Cardiac fibroblast (primary cell): ENCODE measurements at regions not wholly inside any gene's neighbourhood (a gene's known extent, or its start where the extent isn't known, plus 50 kb on each side); places are given as distances from the start of the nearest gene placed in this dataset.
A peak's percentile ranks its signal among the peaks of the same experiment; 100 is the strongest.

Experiments
- DNase-seq, 2 donors: peaks; one replicate each; pipeline versions ENCODE4 v3.0.0 to v3.0.0-alpha.2; 2010; ENCODE audit warnings: low read depth in 2 of 2
- H3K4me3 ChIP-seq, 2 donors: replicated peaks in 1 of 2; 1 replicate in 1 of 2; 2 replicates in 1 of 2; pipeline ENCODE4 v1.5.1; 2011; ENCODE audit warnings: low read depth in 2 of 2, low read length in 2 of 2, mild to moderate bottlenecking in 2 of 2, moderate library complexity in 1 of 2
- CTCF ChIP-seq: IDR thresholded peaks from one replicate; pipeline ENCODE4 v1.5.1; 2011; ENCODE audit warnings: low read depth, mild to moderate bottlenecking, low read length, inconsistent platforms

GRCh38 chr21:22516230-22516629 lies 1518.0 kb downstream of the NCAM2 start:
- no peak overlapping the region for H3K4me3 ChIP-seq
- DNase-seq = no peak
- no peak for TF ChIP-seq CTCF

GRCh38 chr21:22535630-22536029 lies 1537.4 kb downstream of the NCAM2 start:
- no peak for TF ChIP-seq CTCF
- H3K4me3 ChIP-seq = no peak overlapping the region
- no peak for DNase-seq

- DNase-seq = peak; percentile 18 to 27
- no peak overlapping the region for H3K4me3 ChIP-seq
- no peak for TF ChIP-seq CTCF
These were observed 1538.3 kb downstream of the NCAM2 start for GRCh38 chr21:22536509-22536908.

- H3K4me3 ChIP-seq = no peak overlapping the region
- no peak for DNase-seq
- TF ChIP-seq CTCF = no peak
These were observed 1546.5 kb downstream of the NCAM2 start for GRCh38 chr21:22544747-22545146.

GRCh38 chr21:22552390-22552789 lies 1554.2 kb downstream of the NCAM2 start:
- H3K4me3 ChIP-seq = no peak overlapping the region
- DNase-seq = no peak
- TF ChIP-seq CTCF = no peak

- no peak overlapping the region for H3K4me3 ChIP-seq
- no peak for DNase-seq
- no peak for TF ChIP-seq CTCF
These were observed 1556.6 kb downstream of the NCAM2 start for GRCh38 chr21:22554690-22555316.

- no peak for DNase-seq
- no peak for TF ChIP-seq CTCF
- H3K4me3 ChIP-seq = no peak overlapping the region
These were observed 1558.6 kb downstream of the NCAM2 start for GRCh38 chr21:22556829-22557228.
